DOHH2 (cell line): ENCODE measurements at regions not wholly inside any gene's neighbourhood (a gene's known extent, or its start where the extent isn't known, plus 50 kb on each side); places are given as distances from the start of the nearest gene placed in this dataset.

Experiments used
- CTCF ChIP-seq: fragments of 200-600 bp; sonication (generic); IDR thresholded peaks from one replicate; pipeline ENCODE4 v1.5.1; 2014; ENCODE audit warnings: antibody characterized with exemption, mild to moderate bottlenecking, low read depth, low read length; ENCODE audit not compliant: poor library complexity, severe bottlenecking
- EZH2phosphoT487 ChIP-seq: fragments of 200-600 bp; sonication (generic); IDR thresholded peaks from 2 replicates; pipeline ENCODE4 v1.6.1; 2017; ENCODE audit warnings: borderline replicate concordance, mild to moderate bottlenecking, antibody characterized with exemption, low read length, moderate library complexity, mixed read lengths

GRCh38 chr18:11283479-11284161 is 134.3 kb upstream of the PIEZO2 start:
- no peak for TF ChIP-seq CTCF
- TF ChIP-seq EZH2phosphoT487 = no peak
